Activated CD4-positive, alpha-beta memory T cell treated with anti-CD3 and anti-CD28 coated beads for 36 hours (primary cell): ENCODE measurements at regions not wholly inside any gene's neighbourhood (a gene's known extent, or its start where the extent isn't known, plus 50 kb on each side); places are given as distances from the start of the nearest gene placed in this dataset.
"Not testable (repeated sequence)": the region's sequence is repeated elsewhere in the genome, so short reads cannot be mapped to it uniquely, and the experiment has no call there.

Source experiments
- CTCF ChIA-PET: fragments of 350-600 bp; sonication (Branson Sonifier 250); formaldehyde crosslinking; loops from one replicate; lab custom pipeline; 2021; ENCODE audit warnings: antibody characterized with exemption, inconsistent platforms; lab: Charles Lee
- POLR2A ChIA-PET: fragments of 350-600 bp; sonication (Branson Sonifier 250); formaldehyde crosslinking; loops from one replicate; lab custom pipeline; 2021; ENCODE audit warnings: antibody characterized with exemption; lab: Charles Lee
- DNase-seq: peaks from one replicate; pipeline ENCODE4 v3.0.0-alpha.2; 2020
- H3K27ac Mint-ChIP-seq: one replicate; pipeline ENCODE4 v1.8.0; 2021; ENCODE audit warnings: mixed read lengths
- H3K27me3 Mint-ChIP-seq: one replicate; pipeline ENCODE4 v1.8.0; 2021; ENCODE audit warnings: mixed read lengths
- H3K36me3 Mint-ChIP-seq: one replicate; pipeline ENCODE4 v1.8.0; 2021; ENCODE audit warnings: mixed read lengths
- H3K4me1 Mint-ChIP-seq: one replicate; pipeline ENCODE4 v1.8.0; 2021; ENCODE audit warnings: low read depth, mixed read lengths
- H3K4me3 Mint-ChIP-seq: one replicate; pipeline ENCODE4 v1.8.0; 2021; ENCODE audit warnings: mild to moderate bottlenecking, mixed read lengths
- H3K9me3 Mint-ChIP-seq: one replicate; pipeline ENCODE4 v1.8.0; 2021; ENCODE audit warnings: mixed read lengths
- intact Hi-C: fragments of 100-400 bp; cut with micrococcal nuclease; formaldehyde crosslinking; loops from one replicate; pipeline ENCODE4 v1.15.1; 2023

DNA sequence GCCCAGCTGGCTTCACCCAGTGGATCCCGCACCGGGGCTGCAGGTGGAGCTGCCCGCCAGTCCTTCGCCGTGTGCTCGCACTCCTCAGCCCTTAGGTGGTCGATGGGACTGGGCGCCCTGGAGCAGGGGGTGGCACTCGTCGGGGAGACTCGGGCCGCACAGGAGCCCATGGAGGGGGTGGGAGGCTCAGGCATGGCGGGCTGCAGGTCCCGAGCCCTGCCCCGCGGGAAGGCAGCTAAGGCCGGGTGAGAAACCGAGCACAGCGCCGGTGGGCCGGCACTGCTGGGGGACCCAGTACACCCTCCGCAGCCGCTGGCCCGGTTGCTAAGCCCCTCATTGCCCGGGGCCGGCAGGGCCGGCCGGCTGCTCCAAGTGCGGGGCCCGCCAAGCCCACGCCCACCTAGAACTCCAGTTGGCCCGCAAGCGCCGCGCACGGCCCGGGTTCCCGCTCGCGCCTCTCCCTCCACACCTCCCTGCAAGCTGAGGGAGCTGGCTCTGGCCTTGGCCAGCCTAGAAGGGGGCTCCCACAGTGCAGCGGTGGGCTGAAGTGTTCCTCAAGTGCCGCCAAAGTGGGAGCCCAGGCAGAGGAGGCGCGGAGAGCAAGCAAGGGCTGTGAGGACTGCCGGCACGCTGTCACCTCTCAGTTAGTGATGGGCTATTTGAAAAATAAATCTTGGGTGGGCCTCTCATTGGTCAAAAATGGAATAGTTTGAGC is 411.2 kb upstream of the NOX3 start:
- H3K4me1 Mint-ChIP-seq, CTCF ChIA-PET, H3K36me3 Mint-ChIP-seq, H3K27me3 Mint-ChIP-seq, intact Hi-C loops, POLR2A ChIA-PET, DNase-seq, H3K27ac Mint-ChIP-seq, H3K4me3 Mint-ChIP-seq: not testable (repeated sequence)
- peaks cover 14% of the 10 kb centered on the region for H3K9me3 Mint-ChIP-seq

DNA sequence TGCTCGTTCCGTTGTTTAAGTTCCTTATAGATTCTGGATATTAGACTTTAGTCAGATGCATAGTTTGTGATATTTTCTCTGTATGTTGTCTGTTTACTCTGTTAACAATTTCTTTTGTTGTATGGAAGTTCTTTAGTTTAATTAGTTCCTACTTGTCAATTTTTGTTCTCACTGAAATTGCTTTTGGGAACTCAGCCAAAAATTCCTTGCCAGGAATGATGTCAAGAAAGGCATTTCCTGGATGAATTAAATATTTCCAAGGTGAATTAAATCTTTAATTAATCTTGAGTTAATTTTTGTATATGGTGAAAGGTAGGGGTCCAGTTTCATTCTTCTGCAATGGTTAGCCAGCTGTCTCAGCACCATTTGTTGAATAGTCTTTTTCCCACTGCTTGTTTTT is 406.2 kb upstream of the NOX3 start:
- no peaks in the 10 kb centered on the region for H3K27me3 Mint-ChIP-seq
- CTCF ChIA-PET = no interaction called here
- H3K9me3 Mint-ChIP-seq = peaks cover 35% of the 10 kb centered on the region
- DNase-seq = no peak
- intact Hi-C loops = no loop called here
- no peak overlapping the region for H3K4me3 Mint-ChIP-seq
- H3K27ac Mint-ChIP-seq = no peak overlapping the region
- POLR2A ChIA-PET = no interaction called here
- no peaks in the 10 kb centered on the region for H3K4me1 Mint-ChIP-seq
- H3K36me3 Mint-ChIP-seq = peaks cover 1% of the 10 kb centered on the region

DNA sequence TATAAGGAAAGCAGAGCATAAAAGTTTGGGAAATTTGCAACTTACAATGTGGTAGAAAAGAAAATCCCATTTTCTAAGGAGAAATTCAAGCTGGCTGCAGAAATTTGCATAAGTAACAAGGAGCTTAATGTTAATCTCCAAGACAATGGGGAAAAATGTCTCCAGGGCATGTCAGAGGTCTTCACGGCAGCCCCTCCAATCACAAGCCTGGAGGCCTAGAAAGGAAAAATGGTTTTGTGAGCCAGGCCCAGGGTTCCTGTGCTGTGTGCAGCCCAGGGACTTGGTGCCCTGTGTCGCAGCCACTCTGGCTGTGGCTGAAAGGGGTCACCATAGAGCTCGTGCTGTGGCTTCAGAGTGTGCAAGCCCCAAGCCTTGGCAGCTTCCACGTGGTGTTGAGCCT is 403.3 kb upstream of the NOX3 start:
- POLR2A ChIA-PET, H3K4me3 Mint-ChIP-seq, DNase-seq, H3K27me3 Mint-ChIP-seq, CTCF ChIA-PET, intact Hi-C loops, H3K4me1 Mint-ChIP-seq, H3K27ac Mint-ChIP-seq, H3K36me3 Mint-ChIP-seq: not testable (repeated sequence)
- peaks cover 32% of the 10 kb centered on the region for H3K9me3 Mint-ChIP-seq

DNA sequence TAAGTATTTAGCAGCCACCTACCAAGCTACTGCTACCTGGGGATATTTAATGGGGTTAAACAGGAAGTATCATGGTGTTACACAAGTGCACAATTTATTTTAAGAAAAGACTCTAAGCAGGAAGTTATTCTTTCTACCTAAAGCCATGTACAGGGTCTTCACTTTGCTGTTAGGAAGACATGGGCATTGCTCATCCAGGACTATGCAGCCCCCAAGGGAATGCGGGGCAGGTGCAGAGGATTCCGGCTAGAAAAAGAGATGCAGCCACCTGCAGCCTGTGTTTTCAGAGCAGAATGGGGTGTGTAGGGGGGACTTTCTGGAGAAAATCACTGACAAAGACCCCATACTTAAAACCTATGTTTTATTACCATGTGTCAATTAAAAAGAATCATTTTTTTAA is 399.1 kb upstream of the NOX3 start:
- Mint-ChIP-seq H3K27me3 (no peaks in the 10 kb centered on the region), H3K36me3 (no peaks in the 10 kb centered on the region), H3K27ac (no peak overlapping the region), H3K4me1 (no peaks in the 10 kb centered on the region), H3K9me3 (peaks cover 10% of the 10 kb centered on the region), H3K4me3 (no peak overlapping the region)
- POLR2A ChIA-PET = no interaction called here
- DNase-seq = no peak
- intact Hi-C loops = no loop called here
- CTCF ChIA-PET = no interaction called here

DNA sequence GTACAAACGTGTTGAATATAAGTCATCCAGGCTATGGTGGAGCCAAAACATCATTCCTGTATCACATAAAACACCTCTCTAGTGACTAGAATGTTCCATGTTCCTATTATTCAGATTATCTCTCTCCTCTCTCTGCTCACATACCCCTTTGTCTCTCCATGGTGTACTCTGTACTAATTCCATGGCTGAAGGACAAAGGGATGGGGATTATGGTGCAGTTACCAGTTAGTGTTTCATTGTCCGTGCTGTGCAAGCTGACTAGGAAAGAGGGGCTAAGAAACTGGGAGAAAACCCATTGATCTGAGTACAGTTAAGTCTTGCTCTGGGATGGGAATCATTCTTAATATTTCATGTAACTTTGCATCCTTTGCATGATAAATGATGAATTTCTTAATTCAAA is 397.4 kb upstream of the NOX3 start:
- Mint-ChIP-seq H3K9me3 (no peaks in the 10 kb centered on the region), H3K27me3 (no peaks in the 10 kb centered on the region), H3K27ac (no peak overlapping the region), H3K4me1 (no peaks in the 10 kb centered on the region), H3K36me3 (no peaks in the 10 kb centered on the region), H3K4me3 (no peak overlapping the region)
- intact Hi-C loops = no loop called here
- CTCF ChIA-PET = no interaction called here
- DNase-seq = no peak
- POLR2A ChIA-PET = no interaction called here

DNA sequence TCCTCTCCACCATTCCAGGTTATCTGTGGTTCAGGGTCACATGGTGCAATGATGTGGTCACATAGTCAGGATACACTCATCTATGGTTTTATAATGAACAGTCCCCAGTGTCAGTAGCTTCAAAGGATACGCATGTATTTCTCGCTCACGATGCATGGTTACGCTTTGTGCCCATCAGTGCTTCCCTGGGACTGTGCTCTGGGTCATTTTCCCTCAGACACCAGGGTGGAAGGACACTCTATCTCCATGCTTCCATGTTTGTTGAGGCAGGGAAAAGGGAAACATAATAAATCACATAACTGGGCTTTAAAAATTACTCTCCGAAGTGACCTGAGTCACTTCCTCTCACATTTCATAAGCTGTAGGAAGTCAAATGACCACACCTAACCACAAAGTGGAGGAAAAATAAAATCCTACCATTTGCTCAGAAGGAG is 394.8 kb upstream of the NOX3 start:
- Mint-ChIP-seq H3K9me3 (peaks cover 10% of the 10 kb centered on the region), H3K4me3 (no peak overlapping the region), H3K27ac (peak overlapping the region; percentile 15), H3K27me3 (no peaks in the 10 kb centered on the region), H3K36me3 (no peaks in the 10 kb centered on the region), H3K4me1 (no peaks in the 10 kb centered on the region)
- DNase-seq = no peak
- intact Hi-C loops = no loop called here
- CTCF ChIA-PET = no interaction called here
- POLR2A ChIA-PET = interaction anchor here (0.6 kb wide), 1 partner anchor 8 kb away, joined by 6 read pairs; no protein-coding TSS in a partner anchor

DNA sequence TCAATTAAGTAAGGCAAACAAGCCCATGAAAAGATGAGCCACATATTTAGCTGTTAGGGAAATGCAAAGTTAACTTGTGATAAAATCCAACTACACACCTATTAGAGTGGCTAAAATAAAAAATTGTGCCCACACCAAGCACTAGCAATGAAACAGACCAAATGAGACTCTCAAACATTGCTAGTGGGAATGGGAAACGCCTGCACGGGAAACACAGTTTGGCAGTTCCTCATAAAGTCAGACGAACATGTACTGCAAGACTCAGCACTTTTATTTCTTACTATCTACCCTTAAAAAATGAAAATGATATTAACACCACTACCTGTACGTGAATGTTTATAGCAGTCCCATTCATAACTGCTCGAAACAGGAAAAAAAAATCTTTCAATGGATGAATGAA is 392.1 kb upstream of the NOX3 start:
- DNase-seq = no peak
- Mint-ChIP-seq H3K4me1 (no peaks in the 10 kb centered on the region), H3K4me3 (no peak overlapping the region), H3K27ac (no peak overlapping the region), H3K9me3 (peaks cover 24% of the 10 kb centered on the region), H3K27me3 (no peaks in the 10 kb centered on the region), H3K36me3 (peaks cover 3% of the 10 kb centered on the region)
- intact Hi-C loops = no loop called here
- CTCF ChIA-PET = no interaction called here
- POLR2A ChIA-PET = no interaction called here

DNA sequence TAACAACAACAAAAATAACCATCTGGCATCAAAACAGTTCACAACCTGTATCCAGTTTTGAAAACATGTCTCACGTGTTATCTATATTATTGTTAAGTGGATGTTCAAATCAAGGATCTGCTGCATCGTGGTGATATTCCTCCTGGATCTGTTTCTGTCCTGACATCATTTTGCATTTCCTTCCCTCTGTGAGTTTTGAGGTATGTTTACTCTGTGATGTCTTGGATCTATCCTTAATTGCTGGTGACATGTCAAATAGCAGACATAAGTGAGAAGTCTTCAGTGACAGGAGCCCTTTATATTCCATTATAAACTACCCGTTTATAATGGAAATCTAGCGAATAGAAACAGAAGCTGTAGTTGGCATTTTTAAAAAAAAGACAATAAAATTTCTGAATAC is 381.8 kb upstream of the NOX3 start:
- H3K9me3 Mint-ChIP-seq = no peaks in the 10 kb centered on the region
- CTCF ChIA-PET = no interaction called here
- intact Hi-C loops = no loop called here
- H3K36me3 Mint-ChIP-seq = no peaks in the 10 kb centered on the region
- DNase-seq = no peak
- H3K27ac Mint-ChIP-seq = no peak overlapping the region
- H3K4me1 Mint-ChIP-seq = no peaks in the 10 kb centered on the region
- H3K4me3 Mint-ChIP-seq = no peak overlapping the region
- H3K27me3 Mint-ChIP-seq = peaks cover 1% of the 10 kb centered on the region
- POLR2A ChIA-PET = no interaction called here

DNA sequence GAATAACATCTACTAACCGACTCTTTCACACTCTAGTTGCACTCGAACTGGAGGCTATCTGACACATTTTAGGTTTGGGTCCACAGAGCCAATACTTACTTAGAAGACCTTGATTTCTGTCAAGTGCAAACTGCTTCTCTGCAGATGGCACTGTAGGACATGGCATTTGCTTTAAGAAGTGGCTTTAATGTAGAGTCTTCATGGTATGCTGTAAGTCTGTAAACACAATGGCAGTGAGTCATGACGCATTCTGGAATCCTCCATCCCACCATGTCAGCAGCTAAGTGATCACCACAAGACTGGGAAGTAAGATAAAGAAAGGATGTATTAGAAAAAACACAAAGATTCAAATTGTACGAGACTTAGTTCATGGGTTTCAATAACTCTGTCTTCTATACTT is 377.0 kb upstream of the NOX3 start:
- CTCF ChIA-PET = no interaction called here
- Mint-ChIP-seq H3K4me3 (no peak overlapping the region), H3K4me1 (no peaks in the 10 kb centered on the region)

DNA sequence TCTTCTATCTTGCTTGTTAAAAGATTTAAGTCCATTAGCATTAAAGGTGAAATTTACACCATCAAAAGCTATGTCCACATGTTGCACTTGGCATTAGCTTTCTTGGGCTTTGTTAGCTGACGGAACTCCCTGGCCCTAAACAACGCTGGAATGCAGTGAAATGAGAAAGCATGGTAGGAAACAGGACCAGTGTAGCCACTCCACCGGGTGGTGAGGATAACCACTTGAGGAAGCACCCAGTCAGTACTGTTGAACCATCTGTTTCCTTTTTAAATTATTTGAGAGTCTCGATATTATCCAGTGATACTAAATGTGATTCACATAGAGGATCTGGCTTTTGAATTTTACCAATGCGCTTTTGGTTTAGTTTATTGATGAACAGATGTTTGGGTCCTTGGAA is 374.9 kb upstream of the NOX3 start:
- ChIA-PET POLR2A (no interaction called here), CTCF (no interaction called here)
- no peak overlapping the region for H3K27ac Mint-ChIP-seq
- H3K4me3 Mint-ChIP-seq = no peak overlapping the region
- peaks cover 3% of the 10 kb centered on the region for H3K36me3 Mint-ChIP-seq
- no peaks in the 10 kb centered on the region for H3K9me3 Mint-ChIP-seq
- no peak for DNase-seq
- no peaks in the 10 kb centered on the region for H3K27me3 Mint-ChIP-seq
- no peaks in the 10 kb centered on the region for H3K4me1 Mint-ChIP-seq
- intact Hi-C loops = no loop called here

More for the DNA sequence above, 377.0 kb upstream of the NOX3 start:
- DNase-seq = no peak
- Mint-ChIP-seq H3K36me3 (peaks cover under 1% of the 10 kb centered on the region), H3K27me3 (no peaks in the 10 kb centered on the region), H3K9me3 (no peaks in the 10 kb centered on the region), H3K27ac (no peak overlapping the region)
- POLR2A ChIA-PET = no interaction called here
- intact Hi-C loops = no loop called here

DNA sequence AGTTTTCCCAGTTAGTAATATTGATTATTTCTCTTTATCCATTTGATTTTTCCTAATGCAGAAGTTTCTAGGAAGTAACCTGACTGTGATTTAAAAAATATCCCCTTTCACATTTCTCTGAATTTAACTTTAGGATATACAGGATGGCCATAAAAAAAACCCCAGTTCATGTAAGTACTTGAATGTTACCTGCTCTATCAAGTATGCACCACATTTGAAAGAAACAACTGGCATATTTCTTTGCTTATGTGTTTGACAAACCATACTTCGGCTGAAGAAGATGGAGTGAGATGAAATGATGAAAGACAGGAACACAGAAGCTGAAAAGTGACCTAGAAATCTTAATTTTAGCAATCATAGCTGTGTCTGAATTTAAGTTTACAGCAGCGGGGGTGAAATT is 374.0 kb upstream of the NOX3 start:
- POLR2A ChIA-PET = no interaction called here
- no peak overlapping the region for H3K27ac Mint-ChIP-seq
- DNase-seq = no peak
- H3K36me3 Mint-ChIP-seq = peaks cover 3% of the 10 kb centered on the region
- no peak overlapping the region for H3K4me3 Mint-ChIP-seq
- no peaks in the 10 kb centered on the region for H3K4me1 Mint-ChIP-seq
- H3K9me3 Mint-ChIP-seq = no peaks in the 10 kb centered on the region
- CTCF ChIA-PET = no interaction called here
- intact Hi-C loops = no loop called here
- H3K27me3 Mint-ChIP-seq = no peaks in the 10 kb centered on the region

DNA sequence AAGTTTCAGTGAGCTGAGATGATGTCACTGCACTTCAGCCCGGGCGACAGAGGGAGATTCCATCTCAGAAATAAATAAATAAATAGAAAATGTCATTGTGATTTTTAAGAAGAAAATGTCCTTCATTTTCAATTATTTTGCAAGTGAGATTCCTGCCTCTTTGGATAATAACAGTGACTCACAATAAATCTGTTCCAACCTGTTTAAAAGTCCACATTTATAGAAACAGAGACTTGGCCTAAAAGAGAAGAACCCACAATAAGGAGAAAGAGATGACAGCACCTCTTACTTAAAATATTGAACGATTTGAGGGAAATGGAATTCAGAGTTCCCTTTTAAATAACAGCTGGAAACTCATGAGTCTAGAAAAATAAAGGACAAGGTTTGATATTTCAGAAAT is 373.4 kb upstream of the NOX3 start:
- H3K27me3 Mint-ChIP-seq = no peaks in the 10 kb centered on the region
- no peak overlapping the region for H3K27ac Mint-ChIP-seq
- DNase-seq = no peak
- ChIA-PET POLR2A (no interaction called here), CTCF (no interaction called here)
- peaks cover 3% of the 10 kb centered on the region for H3K36me3 Mint-ChIP-seq
- H3K4me3 Mint-ChIP-seq = no peak overlapping the region
- H3K9me3 Mint-ChIP-seq = no peaks in the 10 kb centered on the region
- intact Hi-C loops = no loop called here
- no peaks in the 10 kb centered on the region for H3K4me1 Mint-ChIP-seq

DNA sequence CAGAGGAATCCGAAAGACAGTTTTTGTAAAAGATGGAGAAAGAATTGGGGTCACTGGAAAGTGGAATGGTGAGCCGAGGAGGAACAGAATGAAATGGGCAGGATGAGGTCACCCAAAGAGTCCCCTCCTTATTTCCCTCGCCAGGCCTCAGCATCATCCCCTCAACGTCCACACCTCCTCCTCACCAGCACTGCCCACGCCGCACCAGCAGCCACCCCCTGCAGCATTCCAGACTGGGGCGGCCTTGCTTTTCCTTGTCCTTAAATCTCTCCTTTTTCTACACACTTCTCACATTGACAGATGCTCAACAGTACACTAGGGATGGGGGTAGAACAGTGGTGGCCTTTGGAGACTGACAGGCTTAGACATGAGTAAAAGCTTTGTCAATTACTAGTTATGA is 363.1 kb upstream of the NOX3 start:
- Mint-ChIP-seq H3K4me1 (no peaks in the 10 kb centered on the region), H3K27me3 (no peaks in the 10 kb centered on the region)

More for the DNA sequence above, 363.1 kb upstream of the NOX3 start:
- no peak overlapping the region for H3K4me3 Mint-ChIP-seq
- ChIA-PET POLR2A (no interaction called here), CTCF (no interaction called here)
- intact Hi-C loops = no loop called here
- H3K9me3 Mint-ChIP-seq = no peaks in the 10 kb centered on the region
- no peaks in the 10 kb centered on the region for H3K36me3 Mint-ChIP-seq
- DNase-seq = no peak
- H3K27ac Mint-ChIP-seq = no peak overlapping the region
